ENCODE measurements at regions not wholly inside any gene's neighbourhood (a gene's known extent, or its start where the extent isn't known, plus 50 kb on each side); places are given as distances from the start of the nearest gene placed in this dataset.
A peak's percentile ranks its signal among the peaks of the same experiment; 100 is the strongest.

- no peak overlapping the region for H3K4me3 ChIP-seq (replicated peaks; ENCODE audit: low read depth, low read length)
- no peak for TF ChIP-seq CTCF (IDR thresholded peaks at IDR 0.05; ENCODE audit: low read length, missing control alignments)
- peak; percentile 82 for DNase-seq (ENCODE audit: low read depth)
Observed at GRCh38 chr12:27190761-27191160, 53.3 kb upstream of the STK38L start.

- no peak for DNase-seq (ENCODE audit: low read depth)
- H3K4me3 ChIP-seq (replicated peaks; ENCODE audit: low read depth, low read length), result no peak overlapping the region
- no peak for TF ChIP-seq CTCF (IDR thresholded peaks at IDR 0.05; ENCODE audit: low read length, missing control alignments)
Observed at GRCh38 chr12:27191531-27191930, 52.6 kb upstream of the STK38L start.

- DNase-seq (ENCODE audit: low read depth), result no peak
- H3K4me3 ChIP-seq (replicated peaks; ENCODE audit: low read depth, low read length), result no peak overlapping the region
- TF ChIP-seq CTCF (IDR thresholded peaks at IDR 0.05; ENCODE audit: low read length, missing control alignments), result no peak
Observed at GRCh38 chr12:27192118-27192802, 51.8 kb upstream of the STK38L start.

GRCh38 chr12:27193106-27193505, 51.0 kb upstream of the STK38L start:
- DNase-seq (ENCODE audit: low read depth), result peak; percentile 80
- H3K4me3 ChIP-seq (replicated peaks; ENCODE audit: low read depth, low read length), result no peak overlapping the region
- no peak for TF ChIP-seq CTCF (IDR thresholded peaks at IDR 0.05; ENCODE audit: low read length, missing control alignments)

GRCh38 chr12:27193854-27194544, 50.1 kb upstream of the STK38L start:
- no peak overlapping the region for H3K4me3 ChIP-seq (replicated peaks; ENCODE audit: low read depth, low read length)
- DNase-seq (ENCODE audit: low read depth), result peak; percentile 92
- TF ChIP-seq CTCF (IDR thresholded peaks at IDR 0.05; ENCODE audit: low read length, missing control alignments), result peak; percentile 10
